HEK293 (cell line): ENCODE measurements at regions not wholly inside any gene's neighbourhood (a gene's known extent, or its start where the extent isn't known, plus 50 kb on each side); places are given as distances from the start of the nearest gene placed in this dataset.

ENCODE experiments used
- CTCF ChIA-PET: fragments of 350-600 bp; formaldehyde crosslinking; extraction: SDS; loops from one replicate; lab custom pipeline; 2021; ENCODE audit warnings: antibody characterized with exemption; lab: Yijun Ruan, JAX
- POLR2A ChIA-PET: fragments of 300-600 bp; formaldehyde crosslinking; extraction: SDS; loops from one replicate; lab custom pipeline; 2020; ENCODE audit warnings: antibody characterized with exemption, inconsistent platforms; lab: Yijun Ruan, JAX
- H3K27ac ChIP-seq: fragments of 200-500 bp; sonication (Bioruptor generic); 2 replicates; pipeline ENCODE4 v1.5.1; 2014; ENCODE audit warnings: low read depth, low read length, control low read depth, inconsistent platforms; ENCODE audit errors: extremely low read depth
- H3K36me3 ChIP-seq, 2 experiments: fragments of 200-500 bp in 1 of 2; sonication (Bioruptor generic) in 1 of 2; 1 replicate in 1 of 2; 2 replicates in 1 of 2; pipeline ENCODE4 v1.5.1; 2014 to 2017; ENCODE audit warnings: inconsistent platforms in 2 of 2, low read length in 2 of 2; ENCODE audit not compliant: control insufficient read depth in 2 of 2, insufficient read depth in 1 of 2
- H3K4me1 ChIP-seq: fragments of 200-500 bp; sonication (Bioruptor generic); 2 replicates; pipeline ENCODE4 v1.5.1; 2014; ENCODE audit warnings: mild to moderate bottlenecking, low read length, inconsistent platforms; ENCODE audit not compliant: control insufficient read depth, insufficient read depth
- H3K4me3 ChIP-seq: 2 replicates; pipeline ENCODE4 v1.5.1; 2011; ENCODE audit warnings: low read depth, mild to moderate bottlenecking, control low read depth, low read length, moderate library complexity
- H3K9me3 ChIP-seq: fragments of 200-500 bp; sonication (Bioruptor generic); 2 replicates; pipeline ENCODE4 v1.5.1; 2014; ENCODE audit warnings: low read depth, low read length, inconsistent platforms; ENCODE audit not compliant: control insufficient read depth, insufficient read depth
- CTCF ChIP-seq: fragments of 450-650 bp; formaldehyde crosslinking; IDR thresholded peaks from 2 replicates; pipeline ENCODE4 v1.5.1; 2016; ENCODE audit warnings: missing biosample characterization, missing genetic modification characterization
- GFI1B ChIP-seq: fragments of 450-650 bp; formaldehyde crosslinking; IDR thresholded peaks from 2 replicates; pipeline ENCODE4 v1.5.1; 2016; ENCODE audit warnings: missing biosample characterization, missing genetic modification characterization
- GLI2 ChIP-seq: fragments of 450-650 bp; formaldehyde crosslinking; IDR thresholded peaks from 2 replicates; pipeline ENCODE4; 2017; ENCODE audit warnings: missing biosample characterization, missing genetic modification characterization, low read depth, borderline replicate concordance
- KLF9 ChIP-seq: fragments of 450-650 bp; formaldehyde crosslinking; IDR thresholded peaks from 2 replicates; pipeline ENCODE4 v1.5.1; 2016; ENCODE audit warnings: missing biosample characterization, missing genetic modification characterization, low read depth
- REPIN1 ChIP-seq: fragments of 450-650 bp; formaldehyde crosslinking; IDR thresholded peaks from 2 replicates; pipeline ENCODE4 v1.5.1; 2017; ENCODE audit warnings: missing biosample characterization, missing genetic modification characterization, low read depth
- REST ChIP-seq: fragments of 450-650 bp; formaldehyde crosslinking; IDR thresholded peaks from 2 replicates; pipeline ENCODE4 v1.5.1; 2016; ENCODE audit warnings: missing biosample characterization, missing genetic modification characterization
- WT1 ChIP-seq: fragments of 450-650 bp; formaldehyde crosslinking; IDR thresholded peaks from 2 replicates; pipeline ENCODE4 v1.5.1; 2016; ENCODE audit warnings: missing biosample characterization, missing genetic modification characterization
- ZBTB17 ChIP-seq: fragments of 450-650 bp; formaldehyde crosslinking; IDR thresholded peaks from 2 replicates; pipeline ENCODE4 v1.5.1; 2016; ENCODE audit warnings: missing biosample characterization, missing genetic modification characterization
- ZBTB49 ChIP-seq: fragments of 450-650 bp; formaldehyde crosslinking; IDR thresholded peaks from 2 replicates; pipeline ENCODE4 v1.5.1; 2016; ENCODE audit warnings: missing biosample characterization, missing genetic modification characterization, low read depth
- ZFP41 ChIP-seq: fragments of 450-650 bp; formaldehyde crosslinking; IDR thresholded peaks from 2 replicates; pipeline ENCODE4 v1.5.1; 2016; ENCODE audit warnings: missing biosample characterization, missing genetic modification characterization, borderline replicate concordance
- ZIC2 ChIP-seq: fragments of 450-650 bp; formaldehyde crosslinking; IDR thresholded peaks from 2 replicates; pipeline ENCODE4 v1.5.1; 2016; ENCODE audit warnings: missing biosample characterization, missing genetic modification characterization
- ZNF202 ChIP-seq: fragments of 450-650 bp; formaldehyde crosslinking; IDR thresholded peaks from 2 replicates; pipeline ENCODE4 v1.5.1; 2016; ENCODE audit warnings: missing biosample characterization, missing genetic modification characterization, borderline replicate concordance
- ZNF555 ChIP-seq: fragments of 450-650 bp; formaldehyde crosslinking; conservative IDR thresholded peaks from 2 replicates; pipeline ENCODE4 v1.5.1; 2017; ENCODE audit warnings: missing biosample characterization, mild to moderate bottlenecking, missing genetic modification characterization, inconsistent platforms
- ZNF677 ChIP-seq: fragments of 450-650 bp; IDR thresholded peaks from 2 replicates; pipeline ENCODE4 v1.5.0; 2018; ENCODE audit warnings: missing biosample characterization, mild to moderate bottlenecking, missing genetic modification characterization, moderate library complexity
- ZSCAN18 ChIP-seq: fragments of 450-650 bp; formaldehyde crosslinking; IDR thresholded peaks from 2 replicates; pipeline ENCODE4 v1.5.1; 2016; ENCODE audit warnings: missing biosample characterization, missing genetic modification characterization

GRCh38 chr9:99488131-99489059 is 266.3 kb downstream of the SEC61B start:
- ChIA-PET POLR2A (no interaction called here), CTCF (interaction anchor here (0.7 kb wide), 1 partner anchor 1772 kb away, joined by 3 read pairs; no protein-coding TSS in a partner anchor)
- H3K27ac ChIP-seq: no peak overlapping the region
- H3K4me1 ChIP-seq: no peaks in the 10 kb centered on the region
- H3K4me3 ChIP-seq: no peak overlapping the region
- H3K9me3 ChIP-seq: no peaks in the 10 kb centered on the region
- peak; percentile 79 for TF ChIP-seq ZIC2 (tag by site-specific recombination)
- no peak for TF ChIP-seq WT1 (tag by site-specific recombination)
- no peaks in the 10 kb centered on the region for H3K36me3 ChIP-seq

- TF ChIP-seq ZFP41 (tag by site-specific recombination): no peak
- no peak for TF ChIP-seq ZSCAN18 (tag by site-specific recombination)
- TF ChIP-seq REPIN1 (tag by site-specific recombination): no peak
- TF ChIP-seq CTCF (tag by site-specific recombination): no peak
- TF ChIP-seq ZBTB17 (tag by site-specific recombination): no peak
- no peak for TF ChIP-seq REST (tag by site-specific recombination)
- no peak for TF ChIP-seq ZBTB49 (tag by site-specific recombination)
- TF ChIP-seq GFI1B (tag by site-specific recombination): no peak
- no peak for TF ChIP-seq GLI2 (tag by site-specific recombination)
- TF ChIP-seq ZNF202 (tag by site-specific recombination): no peak
- TF ChIP-seq ZNF677 (tag by site-specific recombination): no peak
- TF ChIP-seq ZNF555 (tag by site-specific recombination): no peak
- no peak for TF ChIP-seq KLF9 (tag by site-specific recombination)
- ChIA-PET CTCF (no interaction called here), POLR2A (no interaction called here)
- no peaks in the 10 kb centered on the region for H3K9me3 ChIP-seq
- no peak overlapping the region for H3K4me3 ChIP-seq
- no peaks in the 10 kb centered on the region for H3K4me1 ChIP-seq
- no peak overlapping the region for H3K27ac ChIP-seq
- H3K36me3 ChIP-seq: no peaks in the 10 kb centered on the region
Measured at GRCh38 chr9:99489060-99489413, 267.0 kb downstream of the SEC61B start.
